B cell (primary cell): ENCODE measurements at regions not wholly inside any gene's neighbourhood (a gene's known extent, or its start where the extent isn't known, plus 50 kb on each side); places are given as distances from the start of the nearest gene placed in this dataset.

ENCODE experiments used
- EZH2 ChIP-seq: IDR thresholded peaks from 2 replicates; pipeline ENCODE4 v1.6.1; 2012; ENCODE audit warnings: borderline replicate concordance, low read depth, mild to moderate bottlenecking, moderate library complexity, low read length; ENCODE audit not compliant: insufficient read depth, poor library complexity, severe bottlenecking
- TF ChIP-seq, protein P1 (sequence below): fragments of 200-600 bp; IDR thresholded peaks from one replicate; pipeline ENCODE4 v1.8.0; 2022; ENCODE audit warnings: antibody characterized with exemption, mild to moderate bottlenecking

DNA sequence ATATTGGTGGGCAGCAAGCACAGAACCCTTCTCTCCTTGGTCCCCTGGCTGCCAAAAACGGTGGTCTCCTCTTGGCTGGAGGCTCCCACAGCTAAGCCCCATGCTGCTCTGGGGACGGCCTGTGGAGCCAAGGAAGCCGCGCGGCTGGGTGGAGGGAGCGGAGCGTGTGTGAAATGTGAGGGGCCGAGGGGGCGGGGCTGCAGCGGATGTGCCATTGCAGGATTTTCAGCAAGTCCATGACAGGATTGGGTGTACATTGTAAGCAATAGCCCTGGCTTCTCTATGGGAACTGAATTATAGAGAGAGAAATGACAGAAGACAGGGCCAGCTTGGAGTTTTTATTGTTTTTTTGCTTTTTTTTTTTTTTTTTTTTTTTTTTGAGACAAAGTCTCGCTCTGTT is 336.5 kb downstream of the DIRAS2 start:
- TF ChIP-seq, protein P1, sequence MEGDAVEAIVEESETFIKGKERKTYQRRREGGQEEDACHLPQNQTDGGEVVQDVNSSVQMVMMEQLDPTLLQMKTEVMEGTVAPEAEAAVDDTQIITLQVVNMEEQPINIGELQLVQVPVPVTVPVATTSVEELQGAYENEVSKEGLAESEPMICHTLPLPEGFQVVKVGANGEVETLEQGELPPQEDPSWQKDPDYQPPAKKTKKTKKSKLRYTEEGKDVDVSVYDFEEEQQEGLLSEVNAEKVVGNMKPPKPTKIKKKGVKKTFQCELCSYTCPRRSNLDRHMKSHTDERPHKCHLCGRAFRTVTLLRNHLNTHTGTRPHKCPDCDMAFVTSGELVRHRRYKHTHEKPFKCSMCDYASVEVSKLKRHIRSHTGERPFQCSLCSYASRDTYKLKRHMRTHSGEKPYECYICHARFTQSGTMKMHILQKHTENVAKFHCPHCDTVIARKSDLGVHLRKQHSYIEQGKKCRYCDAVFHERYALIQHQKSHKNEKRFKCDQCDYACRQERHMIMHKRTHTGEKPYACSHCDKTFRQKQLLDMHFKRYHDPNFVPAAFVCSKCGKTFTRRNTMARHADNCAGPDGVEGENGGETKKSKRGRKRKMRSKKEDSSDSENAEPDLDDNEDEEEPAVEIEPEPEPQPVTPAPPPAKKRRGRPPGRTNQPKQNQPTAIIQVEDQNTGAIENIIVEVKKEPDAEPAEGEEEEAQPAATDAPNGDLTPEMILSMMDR: no peak
- TF ChIP-seq EZH2: no peak
